ENCODE measurements at regions not wholly inside any gene's neighbourhood (a gene's known extent, or its start where the extent isn't known, plus 50 kb on each side); places are given as distances from the start of the nearest gene placed in this dataset.

GRCh38 chr20:39596554-39596953 is 634.4 kb downstream of the DHX35 start:
- FAIRE-seq: no peak
- no peak for TF ChIP-seq CTCF (IDR thresholded peaks at IDR 0.05; ENCODE audit: insufficient read depth, missing control alignments)
- DNase-seq (ENCODE audit: insufficient read length, low spot score): no peak

GRCh38 chr20:39592371-39592770 is 630.2 kb downstream of the DHX35 start:
- FAIRE-seq (no peak), DNase-seq (ENCODE audit: insufficient read length, low spot score) (no peak)
- no peak for TF ChIP-seq CTCF (IDR thresholded peaks at IDR 0.05; ENCODE audit: insufficient read depth, missing control alignments)

GRCh38 chr20:39588148-39588757 is 626.1 kb downstream of the DHX35 start:
- FAIRE-seq: no peak
- no peak for DNase-seq (ENCODE audit: insufficient read length, low spot score)
- no peak for TF ChIP-seq CTCF (IDR thresholded peaks at IDR 0.05; ENCODE audit: insufficient read depth, missing control alignments)

- no peak for DNase-seq (ENCODE audit: insufficient read length, low spot score)
- no peak for TF ChIP-seq CTCF (IDR thresholded peaks at IDR 0.05; ENCODE audit: insufficient read depth, missing control alignments)
- FAIRE-seq: no peak
These were observed 618.9 kb downstream of the DHX35 start for GRCh38 chr20:39581034-39581433.

GRCh38 chr20:39576771-39577170 is 614.6 kb downstream of the DHX35 start:
- FAIRE-seq (no peak), DNase-seq (ENCODE audit: insufficient read length, low spot score) (no peak)
- no peak for TF ChIP-seq CTCF (IDR thresholded peaks at IDR 0.05; ENCODE audit: insufficient read depth, missing control alignments)

- no peak for FAIRE-seq
- no peak for DNase-seq (ENCODE audit: insufficient read length, low spot score)
- TF ChIP-seq CTCF (IDR thresholded peaks at IDR 0.05; ENCODE audit: insufficient read depth, missing control alignments): no peak
These were observed 611.9 kb downstream of the DHX35 start for GRCh38 chr20:39574061-39574460.

GRCh38 chr20:39571171-39571570 is 609.0 kb downstream of the DHX35 start:
- TF ChIP-seq CTCF (IDR thresholded peaks at IDR 0.05; ENCODE audit: insufficient read depth, missing control alignments): no peak
- FAIRE-seq (no peak), DNase-seq (ENCODE audit: insufficient read length, low spot score) (no peak)

Measured in D721Med (cell line).